Caki2 (cell line): ENCODE measurements at regions not wholly inside any gene's neighbourhood (a gene's known extent, or its start where the extent isn't known, plus 50 kb on each side); places are given as distances from the start of the nearest gene placed in this dataset.

ENCODE experiments used
- DNase-seq: peaks from one replicate; pipeline ENCODE4 v3.0.0-alpha.2; 2015; ENCODE audit warnings: low read depth
- in situ Hi-C: cut with HindIII; loops from 2 replicates; pipeline ENCODE4 v1.10.0; 2016; ENCODE audit warnings: low sequenced_read_pairs, low pct_unique_long_range_greater_than_20kb, mixed read lengths

GRCh38 chr20:24066076-24066700 lies 77.6 kb upstream of the GGTLC1 start:
- in situ Hi-C loops = no loop called here
- DNase-seq = no peak

GRCh38 chr20:24064915-24065314 lies 76.3 kb upstream of the GGTLC1 start:
- in situ Hi-C loops = no loop called here

GRCh38 chr20:24064092-24064491 lies 75.5 kb upstream of the GGTLC1 start:
- DNase-seq = no peak
- in situ Hi-C loops = no loop called here

More at GRCh38 chr20:24064915-24065314, 76.3 kb upstream of the GGTLC1 start:
- DNase-seq = no peak

GRCh38 chr20:24063100-24063499 lies 74.5 kb upstream of the GGTLC1 start:
- in situ Hi-C loops = no loop called here
- DNase-seq = no peak

GRCh38 chr20:24060851-24061590 lies 72.4 kb upstream of the GGTLC1 start:
- in situ Hi-C loops = no loop called here
- peak; percentile 30 for DNase-seq

GRCh38 chr20:24059174-24059573 lies 70.6 kb upstream of the GGTLC1 start:
- in situ Hi-C loops = no loop called here
- no peak for DNase-seq

GRCh38 chr20:24056491-24056890 lies 67.9 kb upstream of the GGTLC1 start:
- in situ Hi-C loops = no loop called here
- DNase-seq = no peak

GRCh38 chr20:24052599-24053275 lies 64.2 kb upstream of the GGTLC1 start:
- no peak for DNase-seq
- in situ Hi-C loops = no loop called here

- no peak for DNase-seq
- in situ Hi-C loops = no loop called here
Measured at GRCh38 chr20:24051160-24051559, 62.6 kb upstream of the GGTLC1 start.

- no peak for DNase-seq
- in situ Hi-C loops = no loop called here
Measured at GRCh38 chr20:24050119-24050518, 61.5 kb upstream of the GGTLC1 start.

- in situ Hi-C loops = no loop called here
Measured at GRCh38 chr20:24049081-24049480, 60.5 kb upstream of the GGTLC1 start.

GRCh38 chr20:24048024-24048611 lies 59.5 kb upstream of the GGTLC1 start:
- DNase-seq = no peak
- in situ Hi-C loops = no loop called here

More at GRCh38 chr20:24049081-24049480, 60.5 kb upstream of the GGTLC1 start:
- no peak for DNase-seq

- in situ Hi-C loops = no loop called here
- no peak for DNase-seq
Measured at GRCh38 chr20:24046888-24047287, 58.3 kb upstream of the GGTLC1 start.

- no peak for DNase-seq
- in situ Hi-C loops = no loop called here
Measured at GRCh38 chr20:24045621-24046318, 57.2 kb upstream of the GGTLC1 start.

GRCh38 chr20:24043294-24043693 lies 54.7 kb upstream of the GGTLC1 start:
- peak; percentile 62 for DNase-seq
- in situ Hi-C loops = no loop called here

- no peak for DNase-seq
- in situ Hi-C loops = no loop called here
Measured at GRCh38 chr20:24042646-24043045, 54.1 kb upstream of the GGTLC1 start.

- peak; percentile 19 for DNase-seq
- in situ Hi-C loops = no loop called here
Measured at GRCh38 chr20:24040896-24041459, 52.4 kb upstream of the GGTLC1 start.

- DNase-seq = no peak
- in situ Hi-C loops = no loop called here
Measured at GRCh38 chr20:24039196-24039595, 50.6 kb upstream of the GGTLC1 start.
